ENCODE measurements at regions not wholly inside any gene's neighbourhood (a gene's known extent, or its start where the extent isn't known, plus 50 kb on each side); places are given as distances from the start of the nearest gene placed in this dataset.

GRCh38 chr17:78305801-78306200 is 54.1 kb downstream of the SOCS3 start:
- 77% methylated on average over 2 of the region's 5 CpGs for WGBS (ENCODE audit: insufficient coverage, low coverage, low lambda C conversion rate, missing lambda C conversion rate)
- Histone ChIP-seq H3K27me3 (no peaks in the 10 kb centered on the region), H3K4me3 (no peak overlapping the region), H3K4me1 (peaks cover 0 to 8% (median 0%) of the 10 kb centered on the region in 4 donors), H3K9me3 (no peaks in the 10 kb centered on the region), H3K27ac (no peak overlapping the region), H3K36me3 (no peaks in the 10 kb centered on the region)
- TF ChIP-seq POLR2A (IDR thresholded peaks at IDR 0.05) (no peak), CTCF (IDR thresholded peaks at IDR 0.05) (no peak)
- ATAC-seq (no peak), DNase-seq (no peak)
- intact Hi-C loops (cut with DNase I) = no loop called here

GRCh38 chr17:78304549-78305037 is 55.3 kb downstream of the SOCS3 start:
- DNase-seq = peak in 1 of 3 donors; percentile 60
- intact Hi-C loops (cut with DNase I) = no loop called here
- no peak for TF ChIP-seq CTCF (IDR thresholded peaks at IDR 0.05)
- TF ChIP-seq POLR2A (IDR thresholded peaks at IDR 0.05) = no peak

GRCh38 chr17:78302478-78302877 is 57.4 kb downstream of the SOCS3 start:
- Histone ChIP-seq H3K4me1 (peaks cover 0 to 8% (median 0%) of the 10 kb centered on the region in 4 donors), H3K4me3 (no peak overlapping the region), H3K9me3 (no peaks in the 10 kb centered on the region), H3K27me3 (no peaks in the 10 kb centered on the region), H3K36me3 (no peaks in the 10 kb centered on the region), H3K27ac (no peak overlapping the region)
- intact Hi-C loops (cut with DNase I) = no loop called here
- no peak for TF ChIP-seq POLR2A (IDR thresholded peaks at IDR 0.05)
- TF ChIP-seq CTCF (IDR thresholded peaks at IDR 0.05) = no peak
- DNase-seq (no peak), ATAC-seq (no peak)
- WGBS (ENCODE audit: insufficient coverage, low coverage, low lambda C conversion rate, missing lambda C conversion rate) = 97% methylated on average over 4 of the region's 5 CpGs

More at GRCh38 chr17:78304549-78305037, 55.3 kb downstream of the SOCS3 start:
- H3K4me3 ChIP-seq = no peak overlapping the region
- H3K4me1 ChIP-seq = peaks cover 0 to 8% (median 0%) of the 10 kb centered on the region in 4 donors
- no peaks in the 10 kb centered on the region for H3K27me3 ChIP-seq
- no peak overlapping the region for H3K27ac ChIP-seq
- ATAC-seq = peak; percentile 48 to 78 (median 58)
- no peaks in the 10 kb centered on the region for H3K36me3 ChIP-seq
- H3K9me3 ChIP-seq = no peaks in the 10 kb centered on the region
- WGBS (ENCODE audit: insufficient coverage, low coverage, low lambda C conversion rate, missing lambda C conversion rate) = 51% methylated on average over 2 of the region's 9 CpGs

GRCh38 chr17:78301821-78302213 is 58.1 kb downstream of the SOCS3 start:
- H3K4me3 ChIP-seq = no peak overlapping the region
- DNase-seq (no peak), ATAC-seq (no peak)
- peaks cover 0 to 8% (median 0%) of the 10 kb centered on the region in 4 donors for H3K4me1 ChIP-seq
- no peak for TF ChIP-seq POLR2A (IDR thresholded peaks at IDR 0.05)
- intact Hi-C loops (cut with DNase I) = no loop called here
- H3K27ac ChIP-seq = no peak overlapping the region
- H3K27me3 ChIP-seq = no peaks in the 10 kb centered on the region
- H3K9me3 ChIP-seq = no peaks in the 10 kb centered on the region
- no peaks in the 10 kb centered on the region for H3K36me3 ChIP-seq
- 100% methylated on average over 1 of the region's 11 CpGs for WGBS (ENCODE audit: insufficient coverage, low coverage, low lambda C conversion rate, missing lambda C conversion rate)

- no peaks in the 10 kb centered on the region for H3K36me3 ChIP-seq
- peaks cover 0 to 8% (median 0%) of the 10 kb centered on the region in 4 donors for H3K4me1 ChIP-seq
- no peaks in the 10 kb centered on the region for H3K9me3 ChIP-seq
- DNase-seq (no peak), ATAC-seq (no peak)
- intact Hi-C loops (cut with DNase I) = no loop called here
- 63% methylated on average over 12 of the region's 19 CpGs for WGBS (ENCODE audit: insufficient coverage, low coverage, low lambda C conversion rate, missing lambda C conversion rate)
- H3K4me3 ChIP-seq = no peak overlapping the region
- no peak overlapping the region for H3K27ac ChIP-seq
- H3K27me3 ChIP-seq = no peaks in the 10 kb centered on the region
- no peak for TF ChIP-seq CTCF (IDR thresholded peaks at IDR 0.05)
- TF ChIP-seq POLR2A (IDR thresholded peaks at IDR 0.05) = no peak
These were observed 58.7 kb downstream of the SOCS3 start for GRCh38 chr17:78300962-78301820.

Data from right lobe of liver (tissue), 6 donors.